ENCODE measurements at regions not wholly inside any gene's neighbourhood (a gene's known extent, or its start where the extent isn't known, plus 50 kb on each side); places are given as distances from the start of the nearest gene placed in this dataset.

- DNase-seq: no peak
These were observed 264.6 kb downstream of the HHIPL2 start for GRCh38 chr1:222283147-222283768.

- no peak for DNase-seq
These were observed 268.3 kb downstream of the HHIPL2 start for GRCh38 chr1:222279591-222279990.

DNA sequence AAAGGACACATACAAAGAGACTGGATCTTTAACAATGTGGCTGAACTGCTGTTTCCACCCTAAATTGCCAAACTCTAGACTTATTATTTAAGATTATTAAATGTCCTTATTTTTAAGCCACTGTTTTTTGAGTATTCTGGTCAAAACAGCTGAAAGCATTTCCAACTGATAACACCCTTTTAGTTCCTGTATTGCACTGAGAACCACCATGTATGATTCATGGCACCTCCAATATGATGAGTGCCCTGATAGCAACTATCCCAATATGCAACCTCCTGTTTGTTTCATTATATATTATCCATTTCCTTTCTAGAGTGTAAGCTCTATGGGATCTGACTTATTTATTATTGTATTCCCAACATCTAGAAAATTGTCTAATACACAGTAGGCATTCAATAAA lies 269.4 kb downstream of the HHIPL2 start:
- no peak for DNase-seq

GRCh38 chr1:222275729-222276465 lies 272.0 kb downstream of the HHIPL2 start:
- peak; percentile 28 for DNase-seq

DNA sequence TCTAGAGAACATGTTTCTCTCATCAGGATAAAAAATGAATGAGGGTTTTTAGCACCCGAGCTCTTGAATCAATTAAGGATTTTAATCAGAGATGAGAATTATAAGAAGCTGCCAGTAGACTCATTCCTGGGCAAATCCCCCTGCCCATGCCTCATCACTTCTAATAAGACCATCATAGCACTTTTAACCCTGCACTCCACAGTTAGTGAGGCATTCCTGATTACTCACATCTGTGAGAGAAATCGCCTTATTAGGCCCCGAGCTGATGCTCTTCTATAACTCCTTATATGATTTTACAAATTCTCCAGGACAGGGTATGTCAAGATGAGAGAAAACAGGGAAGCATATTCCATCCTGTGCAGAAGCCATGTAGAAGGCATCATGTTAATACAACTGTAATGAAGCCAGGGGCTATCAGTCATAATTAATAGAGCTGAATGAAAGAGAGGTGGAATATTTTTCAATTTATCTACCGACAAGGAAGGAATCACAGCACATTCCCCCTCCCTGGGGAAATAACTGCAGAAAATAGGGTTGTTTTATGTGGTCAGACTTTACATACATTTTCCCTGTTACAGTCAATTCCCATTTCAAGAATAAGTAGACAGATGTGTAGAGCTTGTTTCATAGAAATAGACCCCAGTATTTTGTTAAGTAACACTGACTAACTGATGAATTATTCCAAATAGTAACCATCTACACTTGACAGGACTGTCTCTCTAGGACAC lies 272.7 kb downstream of the HHIPL2 start:
- no peak for DNase-seq

- DNase-seq: no peak
These were observed 281.4 kb downstream of the HHIPL2 start for GRCh38 chr1:222266223-222267196.

GRCh38 chr1:222263791-222264190 lies 284.1 kb downstream of the HHIPL2 start:
- no peak for DNase-seq

DNA sequence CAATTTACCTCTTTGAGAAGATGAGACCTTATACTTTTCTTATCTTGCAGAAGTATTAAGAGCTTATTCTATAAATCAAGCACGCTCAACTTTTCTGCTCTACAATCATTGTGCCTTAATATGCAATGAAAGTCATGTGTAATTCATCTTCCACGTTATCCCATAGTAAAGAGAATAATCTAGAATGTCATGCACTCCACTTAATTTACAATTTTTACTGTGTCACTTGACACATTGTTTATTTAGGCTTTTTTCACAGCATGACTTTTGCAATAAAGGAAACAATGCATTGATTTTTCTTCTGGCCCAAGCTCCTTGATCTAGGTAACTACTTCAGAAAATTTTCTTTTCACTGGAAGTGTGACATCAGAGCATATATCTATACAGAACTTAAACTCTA lies 290.9 kb downstream of the HHIPL2 start:
- no peak for DNase-seq

GRCh38 chr1:222256058-222256457 lies 291.8 kb downstream of the HHIPL2 start:
- no peak for DNase-seq

GRCh38 chr1:222252788-222253187 lies 295.1 kb downstream of the HHIPL2 start:
- DNase-seq: peak in 1 of 2 experiments; percentile 27

GRCh38 chr1:222251847-222252246 lies 296.1 kb downstream of the HHIPL2 start:
- DNase-seq: no peak

- DNase-seq: no peak
These were observed 297.5 kb downstream of the HHIPL2 start for GRCh38 chr1:222250376-222250775.

- DNase-seq: no peak
These were observed 300.0 kb downstream of the HHIPL2 start for GRCh38 chr1:222247811-222248310.

- DNase-seq: no peak
These were observed 300.8 kb downstream of the HHIPL2 start for GRCh38 chr1:222247081-222247480.

DNA sequence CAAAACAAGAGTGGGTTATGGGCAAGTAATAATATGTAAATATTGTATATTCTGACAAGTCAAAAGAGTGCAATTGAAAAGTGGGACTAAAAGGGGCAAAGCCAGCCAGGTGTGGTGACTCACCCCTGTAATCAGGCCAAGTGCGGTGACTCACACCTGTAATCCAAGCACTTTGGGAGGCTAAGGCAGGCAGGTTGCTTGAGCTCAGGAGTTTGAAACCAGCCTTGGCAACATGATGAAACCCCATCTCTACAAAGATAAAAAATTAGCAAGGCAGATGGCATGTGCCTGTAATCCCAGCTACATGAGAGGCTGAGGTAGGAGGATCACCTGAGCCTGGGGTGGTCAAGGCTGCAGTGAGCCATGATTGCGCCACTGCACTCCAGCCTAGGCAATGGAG lies 304.0 kb downstream of the HHIPL2 start:
- no peak for DNase-seq

- DNase-seq: no peak
These were observed 305.4 kb downstream of the HHIPL2 start for GRCh38 chr1:222242492-222242891.

- no peak for DNase-seq
These were observed 306.5 kb downstream of the HHIPL2 start for GRCh38 chr1:222241410-222241809.

- no peak for DNase-seq
These were observed 307.2 kb downstream of the HHIPL2 start for GRCh38 chr1:222240536-222241181.

- DNase-seq: no peak
These were observed 308.8 kb downstream of the HHIPL2 start for GRCh38 chr1:222239130-222239529.

GRCh38 chr1:222234351-222234750 lies 313.6 kb downstream of the HHIPL2 start:
- DNase-seq: no peak

DNA sequence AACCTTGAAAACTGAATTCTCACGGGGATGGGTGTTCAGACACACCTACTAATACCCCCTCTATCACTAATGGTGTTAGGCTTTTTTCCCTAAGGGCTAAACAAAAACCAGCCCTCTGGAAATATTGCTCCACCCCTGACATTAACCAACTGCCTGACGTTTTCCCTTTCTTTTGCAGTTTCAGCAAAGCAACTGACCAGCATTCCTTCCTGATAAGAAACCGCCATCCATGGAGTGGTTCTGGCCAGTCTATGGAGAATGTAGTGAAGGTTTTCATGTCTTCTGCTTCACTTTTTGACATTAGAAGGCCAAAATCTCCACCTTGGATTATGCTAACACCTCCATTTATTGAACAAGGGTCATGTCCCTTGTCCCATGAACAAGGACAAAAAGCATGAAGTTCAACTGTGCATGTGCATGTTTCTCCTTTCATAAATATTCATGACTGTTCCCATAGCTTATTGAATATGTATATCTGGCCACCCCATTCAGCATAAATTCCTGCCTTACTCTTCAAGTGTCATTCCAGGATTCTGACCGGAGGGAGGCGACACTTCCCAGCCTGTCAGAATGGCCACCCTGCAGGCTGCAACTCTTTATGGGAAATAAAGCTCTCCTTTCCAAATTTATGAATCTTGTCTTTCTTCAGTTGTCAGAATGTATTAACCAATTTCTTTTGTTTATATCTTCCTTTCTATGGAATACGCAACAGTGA lies 314.3 kb downstream of the HHIPL2 start:
- DNase-seq: no peak
